Skeletal muscle satellite cell (primary cell): ENCODE measurements at regions not wholly inside any gene's neighbourhood (a gene's known extent, or its start where the extent isn't known, plus 50 kb on each side); places are given as distances from the start of the nearest gene placed in this dataset.

ENCODE experiments used
- H3K27me3 ChIP-seq: 2 replicates; pipeline ENCODE4 v1.7.0; 2013; ENCODE audit warnings: low read length; ENCODE audit not compliant: control insufficient read depth, insufficient read depth
- H3K36me3 ChIP-seq: 2 replicates; pipeline ENCODE4 v1.7.0; 2013; ENCODE audit warnings: mild to moderate bottlenecking, control low read depth, low read length; ENCODE audit not compliant: insufficient read depth
- H3K4me1 ChIP-seq: 2 replicates; pipeline ENCODE4 v1.7.0; 2013; ENCODE audit warnings: low read length; ENCODE audit not compliant: control insufficient read depth, insufficient read depth
- H3K4me2 ChIP-seq: 2 replicates; pipeline ENCODE4 v1.7.0; 2013; ENCODE audit warnings: mild to moderate bottlenecking, low read length
- H3K4me3 ChIP-seq: 2 replicates; pipeline ENCODE4 v1.7.0; 2013; ENCODE audit warnings: low read length
- H3K9ac ChIP-seq: 2 replicates; pipeline ENCODE4 v1.7.0; 2013; ENCODE audit warnings: mild to moderate bottlenecking, low read depth, low read length, moderate library complexity
- H3K9me3 ChIP-seq: replicated peaks from 2 replicates; pipeline ENCODE4 v1.7.0; 2013; ENCODE audit warnings: mild to moderate bottlenecking, control low read depth, low read length

DNA sequence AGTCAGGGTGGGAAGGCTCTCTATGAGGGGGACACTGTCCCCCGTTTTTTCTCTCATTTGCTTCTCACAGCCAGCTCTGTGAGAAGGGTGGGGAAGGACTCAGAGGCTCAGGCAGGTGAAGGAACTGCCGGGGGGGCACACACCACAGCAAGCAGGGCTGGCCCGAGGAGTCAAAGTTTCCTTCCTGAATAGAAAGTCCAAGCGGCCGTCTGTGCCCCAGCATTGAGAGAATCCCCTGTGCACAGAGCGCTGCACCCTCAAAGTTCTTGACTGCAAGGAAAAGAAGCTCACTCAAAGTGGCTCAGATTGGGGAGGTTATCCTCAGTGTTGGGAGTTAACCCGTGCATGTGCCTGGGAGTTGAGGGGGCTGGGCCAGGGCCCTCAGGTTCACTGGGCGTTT is 145.2 kb upstream of the AJAP1 start:
- Histone ChIP-seq H3K9me3 (peaks cover 20% of the 10 kb centered on the region), H3K27me3 (no peaks in the 10 kb centered on the region), H3K36me3 (no peaks in the 10 kb centered on the region)

DNA sequence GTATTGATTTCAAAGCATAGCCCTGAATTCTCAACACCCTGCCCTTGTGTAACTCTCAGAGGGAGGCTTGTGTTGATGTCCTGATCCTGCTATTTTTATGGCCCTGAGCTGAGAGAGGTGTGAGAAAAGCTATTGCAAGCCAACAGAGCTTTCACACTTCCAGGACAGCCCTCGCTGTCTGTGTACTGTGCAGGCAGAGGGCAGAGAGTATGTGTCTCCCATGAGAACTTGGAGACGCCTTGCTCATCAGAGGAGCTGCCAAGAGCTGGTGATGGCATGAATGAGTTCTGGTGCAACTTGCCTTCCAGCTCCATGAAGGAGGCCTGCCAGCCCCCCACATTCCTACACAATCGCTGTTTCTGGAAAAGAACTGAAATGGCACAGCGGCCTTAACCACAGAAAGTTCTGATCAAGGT is 144.1 kb upstream of the AJAP1 start:
- Histone ChIP-seq H3K36me3 (no peaks in the 10 kb centered on the region), H3K9me3 (peaks cover 27% of the 10 kb centered on the region), H3K4me3 (no peak overlapping the region), H3K4me2 (no peak overlapping the region), H3K4me1 (no peaks in the 10 kb centered on the region), H3K9ac (no peak overlapping the region), H3K27me3 (no peaks in the 10 kb centered on the region)

More for the DNA sequence above, 145.2 kb upstream of the AJAP1 start:
- Histone ChIP-seq H3K4me1 (no peaks in the 10 kb centered on the region), H3K4me2 (no peak overlapping the region), H3K4me3 (no peak overlapping the region), H3K9ac (no peak overlapping the region)

- no peak overlapping the region for H3K4me2 ChIP-seq
- H3K27me3 ChIP-seq = no peaks in the 10 kb centered on the region
- H3K36me3 ChIP-seq = no peaks in the 10 kb centered on the region
- H3K4me3 ChIP-seq = no peak overlapping the region
- H3K9ac ChIP-seq = no peak overlapping the region
- no peaks in the 10 kb centered on the region for H3K4me1 ChIP-seq
- peaks cover 33% of the 10 kb centered on the region for H3K9me3 ChIP-seq
Measured at GRCh38 chr1:4511374-4511773, 143.0 kb upstream of the AJAP1 start.

DNA sequence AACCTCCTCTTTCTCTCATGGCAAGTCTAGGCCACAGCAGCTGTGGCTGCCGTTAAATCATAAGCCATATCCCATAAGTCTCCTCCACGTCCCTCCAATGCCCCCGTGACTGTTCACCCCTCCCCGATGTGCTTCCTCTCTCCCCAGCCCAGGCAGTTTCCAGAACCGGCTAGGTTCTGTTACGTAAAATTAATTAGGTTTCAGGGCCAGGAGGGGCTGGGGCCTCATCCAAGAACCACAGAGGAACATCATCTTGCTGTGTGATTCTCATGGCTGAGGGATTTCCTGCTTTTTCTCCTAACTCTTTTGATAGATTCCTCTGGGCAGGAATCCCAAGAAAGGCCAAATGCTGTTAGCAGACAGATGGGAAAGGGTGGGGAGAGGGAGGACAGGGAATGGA is 141.8 kb upstream of the AJAP1 start:
- Histone ChIP-seq H3K27me3 (no peaks in the 10 kb centered on the region), H3K4me2 (no peak overlapping the region), H3K4me3 (no peak overlapping the region), H3K9me3 (peaks cover 29% of the 10 kb centered on the region), H3K9ac (no peak overlapping the region), H3K36me3 (no peaks in the 10 kb centered on the region), H3K4me1 (no peaks in the 10 kb centered on the region)

- Histone ChIP-seq H3K4me3 (no peak overlapping the region), H3K9ac (no peak overlapping the region), H3K27me3 (no peaks in the 10 kb centered on the region), H3K4me1 (no peaks in the 10 kb centered on the region), H3K4me2 (no peak overlapping the region), H3K9me3 (peaks cover 34% of the 10 kb centered on the region), H3K36me3 (no peaks in the 10 kb centered on the region)
Measured at GRCh38 chr1:4513685-4514084, 140.7 kb upstream of the AJAP1 start.

DNA sequence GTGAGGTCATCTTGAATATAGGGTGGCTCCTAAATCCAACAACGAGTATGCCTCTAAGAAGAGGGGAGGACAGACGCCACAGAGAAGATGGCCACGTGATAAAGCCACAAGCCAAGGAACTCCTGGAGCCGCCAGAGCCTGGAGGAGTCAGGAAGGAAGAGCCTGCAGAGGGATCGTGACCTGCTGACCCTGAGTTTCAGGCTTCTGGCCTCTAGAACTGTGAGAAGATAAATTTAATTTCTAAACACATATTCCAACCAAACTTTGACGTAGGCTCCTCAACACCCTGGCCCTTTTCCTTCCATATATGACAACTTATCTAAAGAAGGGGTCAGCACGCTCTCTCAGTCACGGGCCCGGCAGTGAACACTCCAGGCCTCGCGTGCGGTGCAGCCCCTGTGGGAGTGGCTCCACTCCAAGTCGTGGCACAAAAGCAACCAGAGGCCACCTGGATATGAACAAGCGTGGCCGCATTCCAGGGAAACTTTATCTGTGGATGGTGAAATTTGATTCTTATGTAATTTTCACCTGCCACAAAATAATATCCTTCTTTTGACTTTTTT is 138.6 kb upstream of the AJAP1 start:
- no peak overlapping the region for H3K4me3 ChIP-seq
- H3K36me3 ChIP-seq = no peaks in the 10 kb centered on the region
- H3K27me3 ChIP-seq = no peaks in the 10 kb centered on the region
- no peaks in the 10 kb centered on the region for H3K4me1 ChIP-seq
- H3K4me2 ChIP-seq = no peak overlapping the region
- peaks cover 40% of the 10 kb centered on the region for H3K9me3 ChIP-seq
- no peak overlapping the region for H3K9ac ChIP-seq

DNA sequence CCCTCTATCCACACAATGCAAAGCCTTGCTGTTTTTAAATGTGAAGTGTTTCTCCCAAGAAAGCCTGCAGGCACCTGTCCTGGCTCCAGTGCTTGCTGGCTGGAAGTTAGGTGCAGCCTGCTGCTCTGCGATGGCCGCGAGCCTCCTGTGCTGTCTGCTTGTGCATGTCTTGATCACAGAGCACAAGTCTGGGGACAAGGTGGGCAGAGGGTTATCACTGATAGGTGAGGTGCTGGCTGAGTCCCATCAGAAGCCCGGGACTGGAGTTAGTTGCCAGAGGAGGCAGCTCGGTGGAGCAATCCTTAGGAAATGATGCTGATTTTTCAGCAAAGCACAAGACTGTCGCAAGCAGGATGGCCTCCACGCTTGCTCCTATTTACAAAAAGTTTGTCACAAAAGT is 137.8 kb upstream of the AJAP1 start:
- Histone ChIP-seq H3K4me3 (no peak overlapping the region), H3K9ac (no peak overlapping the region), H3K4me2 (no peak overlapping the region), H3K27me3 (no peaks in the 10 kb centered on the region), H3K4me1 (no peaks in the 10 kb centered on the region), H3K9me3 (peaks cover 43% of the 10 kb centered on the region), H3K36me3 (no peaks in the 10 kb centered on the region)

- H3K27me3 ChIP-seq = no peaks in the 10 kb centered on the region
- H3K4me1 ChIP-seq = no peaks in the 10 kb centered on the region
- H3K4me3 ChIP-seq = no peak overlapping the region
- no peak overlapping the region for H3K9ac ChIP-seq
- H3K9me3 ChIP-seq = peaks cover 48% of the 10 kb centered on the region
- H3K4me2 ChIP-seq = no peak overlapping the region
- no peaks in the 10 kb centered on the region for H3K36me3 ChIP-seq
Measured at GRCh38 chr1:4517186-4517954, 137.0 kb upstream of the AJAP1 start.

DNA sequence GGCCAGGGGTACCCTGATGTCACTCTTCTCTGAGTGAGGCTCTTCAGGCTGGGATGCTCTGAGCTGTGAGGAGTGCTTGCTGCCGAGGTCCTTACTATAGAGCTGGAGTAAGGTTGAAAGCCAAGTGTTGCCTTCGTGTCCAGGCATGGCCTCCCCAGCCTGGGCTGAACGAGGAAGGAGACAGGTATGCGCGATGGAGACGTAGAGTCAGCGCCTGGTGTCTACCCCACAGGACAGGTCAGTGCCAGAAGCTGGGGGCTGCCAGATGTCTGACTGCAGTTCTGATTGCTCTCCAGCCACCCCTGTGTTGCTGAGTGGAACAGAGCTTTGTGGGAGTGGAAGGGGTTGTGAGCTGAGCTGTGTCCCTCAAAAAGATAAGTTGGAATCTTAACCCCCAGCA is 135.8 kb upstream of the AJAP1 start:
- Histone ChIP-seq H3K4me3 (no peak overlapping the region), H3K27me3 (no peaks in the 10 kb centered on the region), H3K36me3 (no peaks in the 10 kb centered on the region)

DNA sequence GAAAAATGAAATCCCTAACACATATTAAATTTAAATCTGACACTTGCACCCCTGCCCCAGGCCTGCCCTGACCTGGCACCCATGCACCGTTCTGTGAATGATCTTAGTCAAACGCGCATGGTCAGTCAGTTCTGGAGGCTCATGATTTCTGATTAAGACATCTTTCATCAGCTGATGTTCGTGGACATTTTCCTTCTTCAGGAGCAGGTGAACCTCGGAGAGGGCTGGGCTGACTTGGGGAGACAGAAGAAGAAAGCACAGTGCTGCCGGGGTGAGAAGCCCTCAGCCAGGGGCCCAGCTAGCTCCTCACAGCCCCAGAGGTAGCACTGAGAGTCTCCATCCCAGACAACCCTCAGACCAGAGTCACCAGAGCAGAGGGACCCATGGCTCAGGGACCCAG is 134.5 kb upstream of the AJAP1 start:
- Histone ChIP-seq H3K9me3 (peaks cover 41% of the 10 kb centered on the region), H3K4me3 (no peak overlapping the region), H3K27me3 (no peaks in the 10 kb centered on the region), H3K9ac (no peak overlapping the region), H3K4me1 (no peaks in the 10 kb centered on the region), H3K4me2 (no peak overlapping the region), H3K36me3 (no peaks in the 10 kb centered on the region)

More for the DNA sequence above, 135.8 kb upstream of the AJAP1 start:
- no peaks in the 10 kb centered on the region for H3K4me1 ChIP-seq
- H3K9me3 ChIP-seq = peaks cover 44% of the 10 kb centered on the region
- H3K4me2 ChIP-seq = no peak overlapping the region
- H3K9ac ChIP-seq = no peak overlapping the region

GRCh38 chr1:4523551-4523950 is 130.9 kb upstream of the AJAP1 start:
- Histone ChIP-seq H3K36me3 (no peaks in the 10 kb centered on the region), H3K9me3 (peaks cover 30% of the 10 kb centered on the region)

DNA sequence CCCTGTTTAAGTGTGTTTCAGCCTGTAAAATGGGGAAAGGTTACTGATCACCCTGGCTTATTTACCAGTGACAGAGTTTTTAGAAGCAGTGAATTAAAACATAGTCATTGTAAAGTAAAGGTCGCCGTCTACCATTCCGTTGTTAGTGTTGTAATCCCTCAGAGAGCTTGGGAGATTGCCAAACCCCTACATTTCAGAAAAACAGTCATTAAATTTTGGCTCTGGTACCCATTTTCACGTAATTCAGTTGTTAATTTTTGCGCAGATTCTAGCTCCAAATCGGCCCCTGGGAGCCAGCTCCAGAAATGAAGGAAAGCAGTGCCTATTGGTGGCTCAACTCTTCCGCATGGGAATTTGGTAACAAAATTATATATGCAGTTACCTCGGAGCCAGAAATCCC is 127.7 kb upstream of the AJAP1 start:
- Histone ChIP-seq H3K4me2 (no peak overlapping the region), H3K27me3 (no peaks in the 10 kb centered on the region), H3K4me3 (no peak overlapping the region), H3K9ac (no peak overlapping the region), H3K4me1 (no peaks in the 10 kb centered on the region), H3K9me3 (peaks cover 19% of the 10 kb centered on the region), H3K36me3 (no peaks in the 10 kb centered on the region)

More at GRCh38 chr1:4523551-4523950, 130.9 kb upstream of the AJAP1 start:
- Histone ChIP-seq H3K27me3 (no peaks in the 10 kb centered on the region), H3K4me3 (no peak overlapping the region), H3K4me2 (no peak overlapping the region), H3K9ac (no peak overlapping the region), H3K4me1 (no peaks in the 10 kb centered on the region)
